ENCODE measurements at regions not wholly inside any gene's neighbourhood (a gene's known extent, or its start where the extent isn't known, plus 50 kb on each side); places are given as distances from the start of the nearest gene placed in this dataset.

GRCh38 chr7:47709451-47709850 lies 127.5 kb upstream of the TNS3 start:
- no peaks in the 10 kb centered on the region for H3K9me2 ChIP-seq (ENCODE audit: insufficient read depth, low read length)
- no peak overlapping the region for H3K4me2 ChIP-seq (ENCODE audit: low read length)
- H2AFZ ChIP-seq (ENCODE audit: low read depth, low read length) = no peak overlapping the region
- no peaks in the 10 kb centered on the region for H3F3A ChIP-seq (ENCODE audit: insufficient read depth, low read length, poor library complexity, severe bottlenecking)
- no peaks in the 10 kb centered on the region for H3K9me3 ChIP-seq (ENCODE audit: low read length)
- no peak overlapping the region for H3K27ac ChIP-seq (ENCODE audit: low read length)
- H3K36me3 ChIP-seq (ENCODE audit: insufficient read depth, low read length) = no peaks in the 10 kb centered on the region
- TF ChIP-seq EZH2 (IDR thresholded peaks at IDR 0.05; ENCODE audit: borderline replicate concordance, insufficient read depth, low read length, poor library complexity, severe bottlenecking) (no peak), POLR2AphosphoS5 (IDR thresholded peaks at IDR 0.05) (no peak), TAF1 (IDR thresholded peaks at IDR 0.05; ENCODE audit: low read depth) (no peak), CTCF (IDR thresholded peaks at IDR 0.05; ENCODE audit: poor library complexity, severe bottlenecking) (no peak), RAD21 (conservative IDR thresholded peaks at IDR 0.05) (no peak), SMC3 (conservative IDR thresholded peaks at IDR 0.05; ENCODE audit: poor library complexity) (no peak)
- TF ChIP-seq, protein P1, sequence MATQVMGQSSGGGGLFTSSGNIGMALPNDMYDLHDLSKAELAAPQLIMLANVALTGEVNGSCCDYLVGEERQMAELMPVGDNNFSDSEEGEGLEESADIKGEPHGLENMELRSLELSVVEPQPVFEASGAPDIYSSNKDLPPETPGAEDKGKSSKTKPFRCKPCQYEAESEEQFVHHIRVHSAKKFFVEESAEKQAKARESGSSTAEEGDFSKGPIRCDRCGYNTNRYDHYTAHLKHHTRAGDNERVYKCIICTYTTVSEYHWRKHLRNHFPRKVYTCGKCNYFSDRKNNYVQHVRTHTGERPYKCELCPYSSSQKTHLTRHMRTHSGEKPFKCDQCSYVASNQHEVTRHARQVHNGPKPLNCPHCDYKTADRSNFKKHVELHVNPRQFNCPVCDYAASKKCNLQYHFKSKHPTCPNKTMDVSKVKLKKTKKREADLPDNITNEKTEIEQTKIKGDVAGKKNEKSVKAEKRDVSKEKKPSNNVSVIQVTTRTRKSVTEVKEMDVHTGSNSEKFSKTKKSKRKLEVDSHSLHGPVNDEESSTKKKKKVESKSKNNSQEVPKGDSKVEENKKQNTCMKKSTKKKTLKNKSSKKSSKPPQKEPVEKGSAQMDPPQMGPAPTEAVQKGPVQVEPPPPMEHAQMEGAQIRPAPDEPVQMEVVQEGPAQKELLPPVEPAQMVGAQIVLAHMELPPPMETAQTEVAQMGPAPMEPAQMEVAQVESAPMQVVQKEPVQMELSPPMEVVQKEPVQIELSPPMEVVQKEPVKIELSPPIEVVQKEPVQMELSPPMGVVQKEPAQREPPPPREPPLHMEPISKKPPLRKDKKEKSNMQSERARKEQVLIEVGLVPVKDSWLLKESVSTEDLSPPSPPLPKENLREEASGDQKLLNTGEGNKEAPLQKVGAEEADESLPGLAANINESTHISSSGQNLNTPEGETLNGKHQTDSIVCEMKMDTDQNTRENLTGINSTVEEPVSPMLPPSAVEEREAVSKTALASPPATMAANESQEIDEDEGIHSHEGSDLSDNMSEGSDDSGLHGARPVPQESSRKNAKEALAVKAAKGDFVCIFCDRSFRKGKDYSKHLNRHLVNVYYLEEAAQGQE (IDR thresholded peaks at IDR 0.05; ENCODE audit: borderline replicate concordance) = no peak
- H3K4me3 ChIP-seq (ENCODE audit: low read length) = no peak overlapping the region
- H3K79me2 ChIP-seq (replicated peaks; ENCODE audit: insufficient read depth, low read length) = no peaks in the 10 kb centered on the region
- no peaks in the 10 kb centered on the region for H4K20me1 ChIP-seq (ENCODE audit: insufficient read depth)
- H3K27me3 ChIP-seq (ENCODE audit: insufficient read depth, low read depth, low read length) = no peaks in the 10 kb centered on the region
- no peak overlapping the region for H3K9ac ChIP-seq (ENCODE audit: low read length)

- Histone ChIP-seq H2AFZ (ENCODE audit: low read depth, low read length) (no peak overlapping the region), H3K36me3 (ENCODE audit: insufficient read depth, low read length) (no peaks in the 10 kb centered on the region), H3K27ac (ENCODE audit: low read length) (no peak overlapping the region), H4K20me1 (ENCODE audit: insufficient read depth) (no peaks in the 10 kb centered on the region), H3K9me2 (ENCODE audit: insufficient read depth, low read length) (no peaks in the 10 kb centered on the region), H3K79me2 (replicated peaks; ENCODE audit: insufficient read depth, low read length) (no peaks in the 10 kb centered on the region), H3K4me3 (ENCODE audit: low read length) (no peak overlapping the region), H3K9ac (ENCODE audit: low read length) (no peak overlapping the region), H3F3A (ENCODE audit: insufficient read depth, low read length, poor library complexity, severe bottlenecking) (no peaks in the 10 kb centered on the region), H3K4me2 (ENCODE audit: low read length) (no peak overlapping the region), H3K9me3 (ENCODE audit: low read length) (no peaks in the 10 kb centered on the region), H3K27me3 (ENCODE audit: insufficient read depth, low read depth, low read length) (no peaks in the 10 kb centered on the region)
- TF ChIP-seq, protein P1 (IDR thresholded peaks at IDR 0.05; ENCODE audit: borderline replicate concordance) = no peak
- TF ChIP-seq MXI1 (conservative IDR thresholded peaks at IDR 0.05; ENCODE audit: poor library complexity, severe bottlenecking) (no peak), POLR2AphosphoS5 (IDR thresholded peaks at IDR 0.05) (no peak), TAF1 (IDR thresholded peaks at IDR 0.05; ENCODE audit: low read depth) (no peak), SMC3 (conservative IDR thresholded peaks at IDR 0.05; ENCODE audit: poor library complexity) (no peak), RAD21 (conservative IDR thresholded peaks at IDR 0.05) (no peak), EP300 (conservative IDR thresholded peaks at IDR 0.05; ENCODE audit: poor library complexity, severe bottlenecking) (no peak), EZH2 (IDR thresholded peaks at IDR 0.05; ENCODE audit: borderline replicate concordance, insufficient read depth, low read length, poor library complexity, severe bottlenecking) (no peak), CTCF (IDR thresholded peaks at IDR 0.05; ENCODE audit: poor library complexity, severe bottlenecking) (no peak)
Observed at GRCh38 chr7:47709051-47709450, 127.1 kb upstream of the TNS3 start.

Measured in neural cell (in vitro differentiated cells).